ENCODE measurements at regions not wholly inside any gene's neighbourhood (a gene's known extent, or its start where the extent isn't known, plus 50 kb on each side); places are given as distances from the start of the nearest gene placed in this dataset.

DNA sequence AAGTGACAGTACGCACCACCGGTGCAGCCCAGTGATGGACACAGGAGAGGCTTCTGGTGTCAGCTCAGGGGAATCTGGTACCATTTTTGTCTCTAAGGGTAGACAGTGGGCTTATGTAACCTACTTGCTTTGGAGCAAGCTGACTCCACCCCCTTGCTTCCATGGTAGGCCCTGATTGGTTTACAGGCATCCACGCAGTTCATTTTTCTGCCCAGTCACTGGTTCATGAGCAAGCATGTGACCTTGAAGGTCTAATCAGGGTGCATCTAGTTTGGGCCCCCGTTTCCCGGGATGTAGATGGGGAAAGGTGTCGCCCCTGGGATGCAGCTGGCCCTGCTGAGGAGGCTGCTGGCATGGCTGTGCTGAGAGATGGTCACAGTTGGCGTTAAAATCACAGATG is 244.8 kb upstream of the KCNG1 start:
- Mint-ChIP-seq H3K27ac (no peak overlapping the region), H3K27me3 (ENCODE audit: insufficient read depth) (peaks cover 34% of the 10 kb centered on the region), H3K9me3 (no peaks in the 10 kb centered on the region; the same call in 1 of the 2 replicates), H3K4me3 (no peak overlapping the region), H3K36me3 (ENCODE audit: low read depth) (no peaks in the 10 kb centered on the region), H3K4me1 (ENCODE audit: low read depth) (peaks cover 7% of the 10 kb centered on the region)
- TF ChIP-seq, protein P1, sequence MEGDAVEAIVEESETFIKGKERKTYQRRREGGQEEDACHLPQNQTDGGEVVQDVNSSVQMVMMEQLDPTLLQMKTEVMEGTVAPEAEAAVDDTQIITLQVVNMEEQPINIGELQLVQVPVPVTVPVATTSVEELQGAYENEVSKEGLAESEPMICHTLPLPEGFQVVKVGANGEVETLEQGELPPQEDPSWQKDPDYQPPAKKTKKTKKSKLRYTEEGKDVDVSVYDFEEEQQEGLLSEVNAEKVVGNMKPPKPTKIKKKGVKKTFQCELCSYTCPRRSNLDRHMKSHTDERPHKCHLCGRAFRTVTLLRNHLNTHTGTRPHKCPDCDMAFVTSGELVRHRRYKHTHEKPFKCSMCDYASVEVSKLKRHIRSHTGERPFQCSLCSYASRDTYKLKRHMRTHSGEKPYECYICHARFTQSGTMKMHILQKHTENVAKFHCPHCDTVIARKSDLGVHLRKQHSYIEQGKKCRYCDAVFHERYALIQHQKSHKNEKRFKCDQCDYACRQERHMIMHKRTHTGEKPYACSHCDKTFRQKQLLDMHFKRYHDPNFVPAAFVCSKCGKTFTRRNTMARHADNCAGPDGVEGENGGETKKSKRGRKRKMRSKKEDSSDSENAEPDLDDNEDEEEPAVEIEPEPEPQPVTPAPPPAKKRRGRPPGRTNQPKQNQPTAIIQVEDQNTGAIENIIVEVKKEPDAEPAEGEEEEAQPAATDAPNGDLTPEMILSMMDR (IDR thresholded peaks at IDR 0.05): no peak
- DNase-seq: no peak

DNA sequence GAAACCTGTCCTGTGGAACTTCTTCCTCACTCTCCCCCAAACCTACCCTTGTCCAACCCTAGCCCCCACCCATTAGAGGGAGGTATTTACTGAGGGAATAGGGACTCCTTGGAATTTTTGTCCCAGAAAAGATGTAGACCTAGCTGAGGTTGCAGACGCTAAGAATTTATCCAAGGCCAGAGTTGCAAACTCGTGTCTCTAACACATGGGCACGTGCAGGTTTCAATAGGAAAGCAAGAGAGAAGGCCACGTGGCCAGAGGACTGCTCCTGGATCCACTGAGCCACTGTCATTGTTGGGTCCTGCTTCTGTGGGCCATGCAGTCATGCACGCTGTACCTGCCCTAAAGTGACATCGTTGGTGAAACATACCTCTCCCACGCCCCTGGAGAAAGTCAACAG is 243.4 kb upstream of the KCNG1 start:
- no peaks in the 10 kb centered on the region for H3K36me3 Mint-ChIP-seq (ENCODE audit: low read depth)
- peaks cover 29% of the 10 kb centered on the region for H3K27me3 Mint-ChIP-seq (ENCODE audit: insufficient read depth)
- H3K27ac Mint-ChIP-seq: no peak overlapping the region
- no peak overlapping the region for H3K4me3 Mint-ChIP-seq
- no peaks in the 10 kb centered on the region for H3K9me3 Mint-ChIP-seq
- no peaks in the 10 kb centered on the region for H3K4me1 Mint-ChIP-seq (ENCODE audit: low read depth)
- DNase-seq: no peak
- TF ChIP-seq, protein P1 (IDR thresholded peaks at IDR 0.05): no peak

DNA sequence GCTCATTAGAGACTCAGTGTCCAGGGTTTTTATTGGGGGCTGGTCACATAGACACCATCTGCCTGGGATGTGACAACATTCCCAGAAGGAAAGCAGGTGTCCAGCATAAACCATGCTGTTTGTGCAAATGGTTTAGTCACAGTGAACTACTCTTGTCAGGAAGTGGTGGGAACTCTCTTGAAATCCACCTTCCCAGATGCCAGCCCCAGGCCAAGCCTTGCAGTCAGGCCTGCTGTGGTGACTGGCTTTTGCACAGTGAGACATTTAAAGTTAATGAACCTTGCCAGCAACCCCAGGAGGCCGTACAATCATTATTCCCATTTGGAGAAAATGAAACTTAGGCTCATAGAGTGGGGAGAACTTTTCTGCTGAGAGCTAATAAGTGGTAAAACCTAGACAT is 242.5 kb upstream of the KCNG1 start:
- Mint-ChIP-seq H3K4me3 (no peak overlapping the region), H3K9me3 (no peaks in the 10 kb centered on the region), H3K27ac (no peak overlapping the region), H3K36me3 (ENCODE audit: low read depth) (no peaks in the 10 kb centered on the region), H3K27me3 (ENCODE audit: insufficient read depth) (peaks cover 27% of the 10 kb centered on the region), H3K4me1 (ENCODE audit: low read depth) (peaks cover 9% of the 10 kb centered on the region; the same call in 1 of the 2 replicates)
- DNase-seq: no peak
- TF ChIP-seq, protein P1 (IDR thresholded peaks at IDR 0.05): no peak

DNA sequence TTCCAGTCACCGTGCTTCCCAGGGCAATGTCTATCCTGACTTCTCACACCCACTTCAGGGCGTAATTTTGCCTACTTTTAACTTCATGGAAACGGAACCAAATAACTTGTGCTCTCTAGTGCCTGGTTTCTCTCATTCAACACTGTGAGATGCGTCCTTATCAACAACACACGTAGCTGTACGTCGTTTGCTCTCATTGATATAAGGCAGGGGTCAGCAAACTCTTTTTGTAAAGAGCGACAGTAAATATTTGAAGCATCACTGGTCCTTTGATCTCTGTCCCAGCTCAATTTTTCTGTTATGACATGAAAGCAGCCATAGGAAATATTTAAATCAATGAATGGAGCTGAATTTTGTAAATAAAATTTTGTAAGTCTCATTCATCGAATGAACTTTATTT is 239.3 kb upstream of the KCNG1 start:
- no peak overlapping the region for H3K27ac Mint-ChIP-seq
- H3K4me1 Mint-ChIP-seq (ENCODE audit: low read depth): peaks cover 22% of the 10 kb centered on the region
- H3K27me3 Mint-ChIP-seq (ENCODE audit: insufficient read depth): peaks cover 17% of the 10 kb centered on the region
- no peaks in the 10 kb centered on the region for H3K9me3 Mint-ChIP-seq
- no peak overlapping the region for H3K4me3 Mint-ChIP-seq
- TF ChIP-seq, protein P1 (IDR thresholded peaks at IDR 0.05): no peak
- DNase-seq: no peak
- H3K36me3 Mint-ChIP-seq (ENCODE audit: low read depth): no peaks in the 10 kb centered on the region

DNA sequence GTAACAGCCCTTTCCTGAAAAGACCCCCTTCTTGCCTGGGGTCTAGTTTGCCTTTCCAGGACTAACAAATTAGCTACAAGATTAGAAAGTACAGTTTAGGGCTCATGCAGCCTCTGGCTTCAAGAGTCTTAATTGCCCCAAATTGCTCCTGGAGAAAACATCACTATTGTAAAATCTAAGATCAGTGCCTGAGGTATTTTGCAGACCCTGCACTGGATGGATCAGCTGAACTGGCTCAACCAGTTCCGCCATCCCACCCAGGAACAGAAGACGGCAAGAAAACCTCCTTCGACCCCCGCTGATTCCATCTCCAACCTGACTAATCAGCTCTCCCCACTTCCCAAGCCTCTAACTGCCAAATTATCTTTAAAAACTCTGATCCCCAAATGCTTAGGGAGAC is 236.5 kb upstream of the KCNG1 start:
- Mint-ChIP-seq H3K4me3 (no peak overlapping the region), H3K36me3 (ENCODE audit: low read depth) (no peaks in the 10 kb centered on the region), H3K4me1 (ENCODE audit: low read depth) (peaks cover 22% of the 10 kb centered on the region), H3K27ac (no peak overlapping the region), H3K9me3 (no peaks in the 10 kb centered on the region), H3K27me3 (ENCODE audit: insufficient read depth) (peaks cover 17% of the 10 kb centered on the region)
- no peak for DNase-seq
- TF ChIP-seq, protein P1 (IDR thresholded peaks at IDR 0.05): no peak

DNA sequence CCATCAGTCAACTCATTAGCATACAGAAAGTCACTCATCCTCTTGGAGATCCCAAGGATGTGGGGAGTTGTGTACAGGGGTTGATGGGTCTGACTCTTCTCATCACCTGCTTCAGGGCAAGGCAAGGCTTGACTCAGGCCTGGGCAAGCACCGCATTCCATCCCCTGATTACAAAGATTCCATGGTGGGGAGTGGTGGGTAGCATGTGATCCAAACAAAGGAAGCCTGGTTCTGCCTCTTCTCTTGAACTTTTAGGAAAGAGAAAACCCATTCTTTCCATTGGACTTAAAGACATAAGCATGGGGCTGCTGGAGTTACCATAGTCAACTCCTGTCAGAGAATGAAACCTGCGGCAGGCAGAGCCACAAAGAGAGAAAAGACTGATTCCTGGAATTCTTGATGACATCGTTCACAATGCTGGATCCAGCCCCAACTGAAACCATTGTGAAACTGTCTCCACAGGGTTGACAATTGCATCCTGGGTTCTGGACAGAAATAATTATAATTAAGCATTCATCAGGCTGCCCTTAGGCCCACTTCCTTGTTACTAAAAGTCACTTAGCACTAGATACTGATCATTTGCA is 235.8 kb upstream of the KCNG1 start:
- DNase-seq: peak; percentile 20
- Mint-ChIP-seq H3K4me1 (ENCODE audit: low read depth) (peaks cover 22% of the 10 kb centered on the region), H3K9me3 (no peaks in the 10 kb centered on the region), H3K36me3 (ENCODE audit: low read depth) (no peaks in the 10 kb centered on the region), H3K27me3 (ENCODE audit: insufficient read depth) (peaks cover 19% of the 10 kb centered on the region), H3K4me3 (no peak overlapping the region), H3K27ac (no peak overlapping the region)
- TF ChIP-seq, protein P1 (IDR thresholded peaks at IDR 0.05): no peak
